ENCODE measurements at regions not wholly inside any gene's neighbourhood (a gene's known extent, or its start where the extent isn't known, plus 50 kb on each side); places are given as distances from the start of the nearest gene placed in this dataset.

GRCh38 chr1:48103495-48103894 is 106.3 kb upstream of the TRABD2B start:
- H3K4me1 Mint-ChIP-seq (ENCODE audit: low read depth), result no peaks in the 10 kb centered on the region

GRCh38 chr1:48102766-48103165 is 105.6 kb upstream of the TRABD2B start:
- Mint-ChIP-seq H3K36me3 (ENCODE audit: low read depth) (no peaks in the 10 kb centered on the region), H3K4me3 (no peak overlapping the region), H3K27ac (no peak overlapping the region), H3K9me3 (no peaks in the 10 kb centered on the region), H3K4me1 (ENCODE audit: low read depth) (no peaks in the 10 kb centered on the region), H3K27me3 (ENCODE audit: low read depth) (peaks cover 2% of the 10 kb centered on the region)
- no peak for DNase-seq (ENCODE audit: low spot score)

More at GRCh38 chr1:48103495-48103894, 106.3 kb upstream of the TRABD2B start:
- Mint-ChIP-seq H3K4me3 (no peak overlapping the region), H3K36me3 (ENCODE audit: low read depth) (no peaks in the 10 kb centered on the region), H3K9me3 (no peaks in the 10 kb centered on the region), H3K27ac (no peak overlapping the region), H3K27me3 (ENCODE audit: low read depth) (peaks cover under 1% of the 10 kb centered on the region)
- no peak for DNase-seq (ENCODE audit: low spot score)

GRCh38 chr1:48099072-48099773 is 102.0 kb upstream of the TRABD2B start:
- Mint-ChIP-seq H3K9me3 (no peaks in the 10 kb centered on the region), H3K27me3 (ENCODE audit: low read depth) (peaks cover 10% of the 10 kb centered on the region), H3K27ac (no peak overlapping the region), H3K4me3 (no peak overlapping the region), H3K36me3 (ENCODE audit: low read depth) (no peaks in the 10 kb centered on the region), H3K4me1 (ENCODE audit: low read depth) (no peaks in the 10 kb centered on the region)
- DNase-seq (ENCODE audit: low spot score), result no peak

DNA sequence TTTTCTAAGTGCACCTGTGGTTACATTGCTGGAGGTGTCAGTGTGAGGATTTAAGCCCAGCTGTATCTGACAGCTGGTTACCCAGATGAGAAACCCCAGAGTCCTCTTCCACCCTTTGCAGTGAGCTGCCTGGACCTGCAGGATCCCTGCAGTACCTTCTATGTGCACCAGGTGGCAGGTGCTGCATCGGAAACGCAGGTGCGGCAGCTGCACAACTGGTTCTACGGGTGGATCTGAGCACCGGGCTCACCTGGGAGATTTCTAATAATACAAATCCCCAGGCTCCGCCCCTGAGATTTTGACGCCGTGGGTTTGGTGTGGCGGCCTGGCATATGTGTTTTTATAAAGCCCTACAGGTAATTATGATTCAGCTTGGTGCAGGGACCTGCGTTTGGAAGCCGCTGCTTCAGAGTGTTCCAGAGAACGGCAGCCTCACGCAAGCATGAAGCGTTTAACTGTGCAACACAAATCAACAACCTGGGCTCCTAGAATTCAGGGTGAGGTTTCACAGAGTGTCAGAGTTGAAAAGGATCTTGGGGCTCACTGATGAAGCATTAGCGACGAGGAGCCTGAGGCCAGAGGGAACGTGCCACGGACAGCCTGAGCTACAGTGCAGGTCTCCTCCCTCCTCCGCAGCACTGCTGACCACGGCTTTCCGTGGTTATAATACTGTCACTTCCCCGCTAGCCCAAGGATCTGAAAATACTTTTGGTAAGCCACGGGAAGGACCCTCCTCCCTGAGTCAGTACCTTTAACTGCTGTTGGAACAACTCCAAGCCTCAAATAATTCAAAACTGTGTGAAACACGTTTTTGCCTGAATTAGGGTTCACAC is 96.7 kb upstream of the TRABD2B start:
- Mint-ChIP-seq H3K4me1 (ENCODE audit: low read depth) (peaks cover 3% of the 10 kb centered on the region), H3K36me3 (ENCODE audit: low read depth) (no peaks in the 10 kb centered on the region), H3K27me3 (ENCODE audit: low read depth) (peaks cover 25% of the 10 kb centered on the region), H3K4me3 (no peak overlapping the region), H3K27ac (no peak overlapping the region), H3K9me3 (no peaks in the 10 kb centered on the region)
- peak; percentile 53 for DNase-seq (ENCODE audit: low spot score)

GRCh38 chr1:48093147-48093546 is 96.0 kb upstream of the TRABD2B start:
- no peak overlapping the region for H3K27ac Mint-ChIP-seq
- no peak for DNase-seq (ENCODE audit: low spot score)
- peaks cover 23% of the 10 kb centered on the region for H3K27me3 Mint-ChIP-seq (ENCODE audit: low read depth)
- H3K4me3 Mint-ChIP-seq, result no peak overlapping the region
- no peaks in the 10 kb centered on the region for H3K9me3 Mint-ChIP-seq
- H3K36me3 Mint-ChIP-seq (ENCODE audit: low read depth), result no peaks in the 10 kb centered on the region
- peaks cover 3% of the 10 kb centered on the region for H3K4me1 Mint-ChIP-seq (ENCODE audit: low read depth)

DNA sequence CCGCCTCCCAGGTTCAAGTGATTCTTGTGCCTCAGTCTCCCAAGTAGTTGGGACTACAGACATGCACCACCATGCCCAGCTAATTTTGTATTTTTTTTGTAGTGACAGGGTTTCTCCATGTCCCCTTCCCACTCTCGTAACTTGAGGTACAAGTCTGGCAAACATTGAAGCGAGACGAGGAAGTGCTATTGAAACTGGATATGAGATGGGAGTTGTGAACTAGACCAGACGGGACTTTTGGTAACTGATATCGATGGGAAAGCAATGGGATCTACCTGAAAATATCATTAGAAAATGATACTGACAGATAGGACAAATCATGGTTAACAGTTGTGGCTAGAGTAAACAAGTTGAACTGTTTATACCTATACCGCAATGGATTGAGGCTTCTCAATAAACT is 95.2 kb upstream of the TRABD2B start:
- Mint-ChIP-seq H3K4me3 (no peak overlapping the region), H3K27me3 (ENCODE audit: low read depth) (peaks cover 20% of the 10 kb centered on the region), H3K27ac (no peak overlapping the region), H3K36me3 (ENCODE audit: low read depth) (no peaks in the 10 kb centered on the region), H3K9me3 (no peaks in the 10 kb centered on the region), H3K4me1 (ENCODE audit: low read depth) (peaks cover 3% of the 10 kb centered on the region)
- DNase-seq (ENCODE audit: low spot score), result no peak

DNA sequence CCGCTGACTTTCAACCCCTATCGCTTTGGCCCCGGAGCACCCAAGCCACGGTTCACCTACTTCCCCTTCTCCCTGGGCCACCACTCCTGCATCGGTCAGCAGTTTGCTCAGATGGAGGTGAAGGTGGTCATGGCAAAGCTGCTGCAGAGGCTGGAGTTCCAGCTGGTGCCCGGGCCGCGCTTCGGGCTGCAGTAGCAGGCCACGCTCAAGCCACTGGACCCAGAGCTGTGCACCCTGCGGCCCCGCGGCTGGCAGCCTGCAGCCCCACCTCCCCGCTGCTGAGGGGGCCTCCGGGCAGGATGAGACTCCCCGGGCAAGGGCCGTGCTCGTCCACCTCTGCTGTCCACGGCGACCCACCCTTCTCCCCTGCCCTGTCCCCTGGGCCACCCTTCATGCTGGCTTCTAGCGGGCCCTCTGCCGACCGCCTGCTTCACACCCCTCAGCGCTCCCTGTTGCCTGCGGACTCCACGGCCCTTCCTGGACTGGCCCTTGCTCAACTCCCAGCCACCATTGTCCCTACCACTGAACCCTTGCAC is 92.2 kb upstream of the TRABD2B start:
- H3K27me3 Mint-ChIP-seq (ENCODE audit: low read depth), result peaks cover 18% of the 10 kb centered on the region
- no peak for DNase-seq (ENCODE audit: low spot score)
- no peak overlapping the region for H3K4me3 Mint-ChIP-seq
- H3K36me3 Mint-ChIP-seq (ENCODE audit: low read depth), result no peaks in the 10 kb centered on the region
- no peaks in the 10 kb centered on the region for H3K9me3 Mint-ChIP-seq
- H3K27ac Mint-ChIP-seq, result no peak overlapping the region
- peaks cover 3% of the 10 kb centered on the region for H3K4me1 Mint-ChIP-seq (ENCODE audit: low read depth)

DNA sequence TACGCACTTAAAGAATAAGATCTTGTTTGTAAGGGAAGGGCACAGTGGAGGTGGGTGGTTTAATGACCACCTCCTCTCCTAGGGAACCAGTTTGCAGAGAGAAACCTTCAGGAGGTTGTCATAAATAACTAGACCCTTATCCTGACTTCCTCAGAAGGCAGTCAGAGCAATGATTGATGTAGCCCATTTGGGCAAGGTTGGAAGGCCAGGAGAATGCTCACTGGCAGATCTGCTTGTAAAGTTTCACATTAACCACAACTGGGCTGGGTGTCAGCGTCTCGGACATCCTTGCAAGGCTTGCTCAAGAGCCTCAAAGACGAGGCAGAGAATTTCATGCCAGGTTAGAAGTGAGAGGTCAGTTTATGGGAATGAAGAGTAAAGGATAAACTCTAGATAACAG is 87.6 kb upstream of the TRABD2B start:
- H3K27ac Mint-ChIP-seq, result no peak overlapping the region
- H3K27me3 Mint-ChIP-seq (ENCODE audit: low read depth), result peaks cover 3% of the 10 kb centered on the region
- H3K9me3 Mint-ChIP-seq, result no peaks in the 10 kb centered on the region
- no peak overlapping the region for H3K4me3 Mint-ChIP-seq
- no peaks in the 10 kb centered on the region for H3K4me1 Mint-ChIP-seq (ENCODE audit: low read depth)
- no peak for DNase-seq (ENCODE audit: low spot score)
- no peaks in the 10 kb centered on the region for H3K36me3 Mint-ChIP-seq (ENCODE audit: low read depth)

GRCh38 chr1:48082271-48082962 is 85.2 kb upstream of the TRABD2B start:
- DNase-seq (ENCODE audit: low spot score), result no peak
- H3K27me3 Mint-ChIP-seq (ENCODE audit: low read depth), result peaks cover 3% of the 10 kb centered on the region

DNA sequence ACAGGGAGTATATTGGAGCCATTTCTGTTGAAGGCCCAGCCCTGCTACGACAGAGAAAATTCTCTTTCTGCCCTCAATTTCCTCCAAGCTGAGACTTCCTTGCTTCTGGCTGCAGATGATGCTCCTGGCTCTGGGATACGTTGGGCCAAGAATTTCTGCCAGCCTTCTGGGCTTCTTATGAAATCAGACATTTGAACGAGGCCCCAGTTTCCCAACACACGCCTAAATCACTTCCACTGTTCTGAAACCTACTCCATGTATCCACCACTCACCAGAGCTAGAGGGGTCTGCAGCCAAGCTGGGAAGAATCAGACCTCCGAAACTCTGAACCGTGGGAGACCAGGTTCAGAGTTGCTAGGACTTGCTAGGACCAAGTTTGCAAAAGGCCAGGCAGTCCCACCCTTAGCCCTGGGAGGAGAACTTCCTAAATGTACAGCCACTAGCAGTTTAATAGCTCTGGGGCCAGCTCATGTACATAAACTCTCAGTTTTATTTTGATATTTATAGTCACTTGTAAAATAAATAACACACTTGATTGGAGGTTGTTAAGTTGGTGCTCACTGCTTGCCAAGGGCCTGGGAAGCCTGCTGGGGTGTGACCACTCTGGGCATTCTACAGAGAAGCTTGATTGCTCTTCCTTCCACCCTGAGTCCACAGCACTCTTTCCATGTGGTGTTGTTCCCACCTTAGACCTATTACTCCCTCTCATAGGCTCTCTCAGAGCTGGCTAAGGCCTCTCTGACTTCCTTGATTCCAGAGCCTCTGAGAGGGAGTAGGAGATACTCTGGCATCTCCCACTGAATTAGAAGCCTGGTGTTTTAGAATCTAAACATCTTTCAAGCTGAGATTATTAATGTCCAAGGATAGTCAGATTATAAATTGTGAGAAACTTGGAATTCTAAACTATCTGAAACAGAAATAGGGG is 83.4 kb upstream of the TRABD2B start:
- Mint-ChIP-seq H3K9me3 (no peaks in the 10 kb centered on the region), H3K27ac (no peak overlapping the region)

More at GRCh38 chr1:48082271-48082962, 85.2 kb upstream of the TRABD2B start:
- Mint-ChIP-seq H3K9me3 (no peaks in the 10 kb centered on the region), H3K27ac (no peak overlapping the region), H3K4me1 (ENCODE audit: low read depth) (no peaks in the 10 kb centered on the region), H3K36me3 (ENCODE audit: low read depth) (no peaks in the 10 kb centered on the region), H3K4me3 (no peak overlapping the region)

DNA sequence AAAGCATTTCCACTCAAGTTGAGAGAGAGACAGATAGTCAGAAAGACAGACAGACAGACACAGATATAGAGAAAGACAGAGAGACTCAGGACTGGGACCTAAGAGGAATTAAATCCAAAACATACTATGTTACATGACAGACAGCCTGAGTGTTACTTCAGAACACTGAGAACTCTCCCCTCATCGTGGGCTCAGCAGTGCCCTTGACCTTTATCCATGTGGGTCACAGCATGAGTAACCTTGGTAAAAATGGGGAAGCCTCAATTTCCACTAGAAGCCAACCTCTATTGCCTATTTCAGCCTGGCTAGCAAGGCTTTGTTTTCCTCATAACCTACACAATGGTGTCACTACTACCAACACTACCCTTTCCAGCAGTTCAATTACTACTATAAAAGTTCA is 81.9 kb upstream of the TRABD2B start:
- Mint-ChIP-seq H3K4me3 (no peak overlapping the region), H3K27ac (no peak overlapping the region), H3K9me3 (no peaks in the 10 kb centered on the region), H3K36me3 (ENCODE audit: low read depth) (no peaks in the 10 kb centered on the region), H3K27me3 (ENCODE audit: low read depth) (no peaks in the 10 kb centered on the region), H3K4me1 (ENCODE audit: low read depth) (no peaks in the 10 kb centered on the region)
- no peak for DNase-seq (ENCODE audit: low spot score)

More for the DNA sequence above, 83.4 kb upstream of the TRABD2B start:
- Mint-ChIP-seq H3K4me3 (no peak overlapping the region), H3K27me3 (ENCODE audit: low read depth) (no peaks in the 10 kb centered on the region), H3K4me1 (ENCODE audit: low read depth) (no peaks in the 10 kb centered on the region), H3K36me3 (ENCODE audit: low read depth) (no peaks in the 10 kb centered on the region)
- DNase-seq (ENCODE audit: low spot score), result no peak

- no peaks in the 10 kb centered on the region for H3K4me1 Mint-ChIP-seq (ENCODE audit: low read depth)
- H3K9me3 Mint-ChIP-seq, result no peaks in the 10 kb centered on the region
- no peak overlapping the region for H3K27ac Mint-ChIP-seq
- H3K4me3 Mint-ChIP-seq, result no peak overlapping the region
- no peaks in the 10 kb centered on the region for H3K36me3 Mint-ChIP-seq (ENCODE audit: low read depth)
- DNase-seq (ENCODE audit: low spot score), result no peak
- H3K27me3 Mint-ChIP-seq (ENCODE audit: low read depth), result no peaks in the 10 kb centered on the region
These were observed 80.6 kb upstream of the TRABD2B start for GRCh38 chr1:48077795-48078222.

DNA sequence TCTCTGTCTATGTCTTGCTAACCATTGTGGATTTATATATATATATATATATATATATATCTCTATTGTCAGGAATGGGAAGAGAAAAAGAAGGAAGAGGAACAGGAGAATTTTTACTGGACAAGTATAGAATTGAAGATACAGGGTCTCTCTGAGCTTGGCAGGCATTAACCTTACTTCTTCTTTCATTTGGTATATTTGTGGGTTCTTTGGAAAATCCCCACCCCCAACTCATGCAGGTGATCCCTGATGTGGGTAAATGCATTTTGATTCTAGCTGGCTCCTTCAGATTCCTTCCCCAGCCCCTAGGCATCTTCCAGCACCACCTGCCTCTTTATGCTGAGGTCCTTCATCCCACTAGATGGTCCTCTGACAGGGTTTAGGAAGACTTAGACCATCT is 78.8 kb upstream of the TRABD2B start:
- DNase-seq (ENCODE audit: low spot score), result no peak
- H3K9me3 Mint-ChIP-seq, result no peaks in the 10 kb centered on the region
- no peaks in the 10 kb centered on the region for H3K4me1 Mint-ChIP-seq (ENCODE audit: low read depth)
- no peaks in the 10 kb centered on the region for H3K36me3 Mint-ChIP-seq (ENCODE audit: low read depth)
- no peak overlapping the region for H3K4me3 Mint-ChIP-seq
- no peaks in the 10 kb centered on the region for H3K27me3 Mint-ChIP-seq (ENCODE audit: low read depth)
- no peak overlapping the region for H3K27ac Mint-ChIP-seq
